HS-5 (cell line): ENCODE measurements at regions not wholly inside any gene's neighbourhood (a gene's known extent, or its start where the extent isn't known, plus 50 kb on each side); places are given as distances from the start of the nearest gene placed in this dataset.
"Not testable (repeated sequence)": the region's sequence is repeated elsewhere in the genome, so short reads cannot be mapped to it uniquely, and the experiment has no call there.

Experiments used
- DNase-seq: peaks from one replicate; pipeline ENCODE4 v3.0.0-alpha.2; 2012; ENCODE audit warnings: low read depth

- DNase-seq = no peak
Observed at GRCh38 chr5:38148021-38148625, 110.2 kb upstream of the EGFLAM start.

- DNase-seq = no peak
Observed at GRCh38 chr5:38143384-38143783, 115.0 kb upstream of the EGFLAM start.

DNA sequence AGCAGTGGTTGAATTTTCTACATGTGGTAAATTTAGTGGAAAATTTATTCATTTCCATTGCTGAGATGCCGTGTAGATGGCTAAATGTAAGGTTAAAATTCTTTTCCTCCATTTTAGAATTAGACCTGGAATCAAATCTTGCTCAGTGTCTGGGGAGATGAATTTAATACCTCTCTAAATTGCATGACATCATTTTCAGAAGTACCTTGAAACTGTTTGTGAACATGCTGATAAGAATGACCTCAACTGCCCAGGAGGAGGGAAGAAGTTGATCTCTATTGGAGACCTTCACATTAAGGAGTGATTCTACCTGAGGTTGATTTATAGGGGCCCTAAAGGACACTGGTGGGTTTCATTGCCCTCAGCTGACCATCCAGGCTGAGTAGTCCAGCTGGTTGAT lies 116.7 kb upstream of the EGFLAM start:
- DNase-seq = no peak

DNA sequence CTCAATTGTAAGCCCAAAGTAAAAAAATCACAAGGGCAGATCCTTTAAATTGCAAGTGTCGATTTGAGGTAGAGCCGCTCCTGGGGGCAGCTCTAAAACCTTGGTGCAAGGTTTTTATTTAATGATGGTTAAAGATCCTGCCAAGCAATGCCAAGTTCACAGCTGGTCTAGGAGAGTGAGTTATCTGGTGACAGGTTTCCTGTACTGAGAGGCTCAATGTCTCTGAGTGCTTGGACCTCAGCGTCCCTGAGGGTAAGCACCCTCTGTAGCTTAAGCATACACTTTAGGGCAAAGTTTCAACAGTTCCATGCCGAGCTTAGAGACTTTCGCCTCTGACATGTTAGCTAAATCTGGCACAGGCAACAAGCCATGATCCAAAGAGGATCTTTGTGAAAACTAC lies 119.8 kb upstream of the EGFLAM start:
- DNase-seq = no peak

GRCh38 chr5:38135486-38136039 lies 122.8 kb upstream of the EGFLAM start:
- no peak for DNase-seq

GRCh38 chr5:38134810-38135209 lies 123.5 kb upstream of the EGFLAM start:
- no peak for DNase-seq

DNA sequence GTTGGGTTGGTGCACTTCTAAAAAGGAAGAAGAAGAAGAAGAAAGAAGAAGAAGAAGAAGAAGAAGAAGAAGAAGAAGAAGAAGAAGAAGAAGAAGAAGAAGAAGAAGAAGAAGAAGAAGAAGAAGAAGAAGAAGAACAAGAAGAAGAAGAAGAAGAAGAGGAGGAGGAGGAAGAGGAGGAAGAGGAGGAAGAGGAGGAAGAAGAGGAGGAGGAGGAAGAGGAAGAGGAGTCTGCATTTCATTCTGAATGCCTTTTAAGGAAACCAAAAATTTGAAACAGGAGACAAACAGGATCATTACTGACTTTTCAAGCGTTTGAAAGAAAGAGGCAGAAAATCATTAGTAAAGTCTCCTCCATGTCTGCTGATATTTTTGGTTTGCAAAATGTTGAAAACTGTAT lies 124.1 kb upstream of the EGFLAM start:
- not testable (repeated sequence) for DNase-seq

DNA sequence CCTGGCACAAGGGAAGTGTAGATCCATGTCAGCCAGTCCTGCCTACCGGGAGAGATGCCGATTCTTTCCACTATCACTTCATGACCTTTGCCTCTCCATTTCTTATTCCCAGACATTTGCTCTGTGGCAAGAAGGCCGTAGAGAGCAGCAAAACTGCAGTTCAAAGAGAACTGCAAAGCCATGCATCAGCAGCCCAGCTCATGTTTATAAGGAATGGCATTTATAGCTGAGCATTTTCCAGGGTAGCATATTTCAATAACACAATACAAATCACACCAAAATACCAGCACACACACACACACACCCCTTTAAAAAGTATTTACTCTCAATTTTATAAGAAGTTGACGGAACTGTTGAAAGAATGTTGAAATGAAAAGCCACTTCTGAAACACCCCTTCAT lies 126.7 kb upstream of the EGFLAM start:
- no peak for DNase-seq

DNA sequence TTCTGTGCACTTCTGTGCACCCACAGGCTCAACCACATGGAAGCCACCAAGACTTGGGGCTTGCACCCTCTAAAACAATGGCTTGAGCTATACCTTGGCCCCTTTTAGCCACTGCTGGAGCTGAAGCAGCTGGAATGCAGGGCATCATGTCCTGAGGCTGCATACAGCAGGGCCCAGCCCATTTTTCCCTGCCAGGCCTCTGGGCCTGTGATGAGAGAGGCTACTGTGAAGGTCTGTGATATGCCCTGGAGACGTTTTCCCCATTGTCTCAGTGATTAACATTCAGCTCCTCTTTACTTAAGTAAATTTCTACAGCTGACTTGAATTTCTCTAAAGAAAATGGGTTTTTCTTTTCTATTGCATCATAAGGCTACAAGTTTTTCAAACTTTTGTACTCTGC lies 134.0 kb upstream of the EGFLAM start:
- DNase-seq = no peak

- DNase-seq = no peak
Observed at GRCh38 chr5:38121420-38121819, 136.9 kb upstream of the EGFLAM start.

DNA sequence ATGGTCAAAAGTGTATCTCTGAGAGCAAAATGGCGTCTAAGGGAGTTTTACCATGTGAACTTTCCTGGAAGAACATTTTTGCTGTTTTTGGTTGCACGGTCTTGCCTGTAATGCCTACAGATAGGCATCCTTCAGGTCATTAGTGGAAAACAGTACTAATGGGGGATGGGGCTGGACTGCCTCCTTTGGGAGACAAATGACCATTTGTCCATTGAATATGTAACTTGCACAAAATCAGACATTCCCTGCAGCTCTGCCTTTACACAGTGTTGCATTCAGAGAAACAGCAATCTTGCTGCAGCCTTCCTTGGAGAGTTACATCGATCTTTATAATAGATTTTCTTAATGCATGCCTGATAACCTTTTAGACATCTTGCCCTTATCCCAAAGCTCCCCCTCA lies 138.5 kb upstream of the EGFLAM start:
- DNase-seq = no peak

DNA sequence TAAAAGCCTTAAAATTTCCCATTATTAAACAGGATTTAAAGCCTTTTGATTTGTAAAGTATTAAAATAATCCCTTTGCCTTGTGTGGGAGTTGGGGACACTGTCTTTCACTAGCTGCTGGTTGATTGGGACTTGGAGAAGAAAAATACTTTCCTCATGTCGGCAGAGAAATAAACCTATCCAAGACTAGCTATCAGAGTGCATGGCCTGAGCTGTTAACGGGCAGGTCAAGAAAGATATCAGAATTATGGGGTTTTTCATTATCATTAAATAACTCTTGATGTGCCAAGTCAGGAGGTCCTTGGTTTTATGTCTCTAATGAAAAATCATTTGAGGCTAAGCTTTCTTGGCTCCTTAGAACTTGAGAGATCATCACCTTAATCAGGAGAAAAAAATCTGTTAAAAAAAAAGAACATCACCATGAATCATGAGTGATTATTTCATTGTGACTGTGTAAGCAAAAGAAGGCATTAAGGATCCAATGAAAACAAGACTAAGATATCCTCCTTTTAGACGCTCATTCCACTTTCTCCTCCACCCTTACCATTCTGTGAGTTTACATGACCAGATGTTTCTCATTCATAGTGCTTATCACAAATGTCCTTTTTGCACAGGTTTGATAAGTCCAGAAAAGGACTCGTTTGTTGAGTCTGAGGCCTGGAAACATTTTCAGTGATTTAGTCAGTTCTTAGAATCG lies 140.4 kb upstream of the EGFLAM start:
- no peak for DNase-seq

GRCh38 chr5:38115318-38115827 lies 143.0 kb upstream of the EGFLAM start:
- DNase-seq = no peak

DNA sequence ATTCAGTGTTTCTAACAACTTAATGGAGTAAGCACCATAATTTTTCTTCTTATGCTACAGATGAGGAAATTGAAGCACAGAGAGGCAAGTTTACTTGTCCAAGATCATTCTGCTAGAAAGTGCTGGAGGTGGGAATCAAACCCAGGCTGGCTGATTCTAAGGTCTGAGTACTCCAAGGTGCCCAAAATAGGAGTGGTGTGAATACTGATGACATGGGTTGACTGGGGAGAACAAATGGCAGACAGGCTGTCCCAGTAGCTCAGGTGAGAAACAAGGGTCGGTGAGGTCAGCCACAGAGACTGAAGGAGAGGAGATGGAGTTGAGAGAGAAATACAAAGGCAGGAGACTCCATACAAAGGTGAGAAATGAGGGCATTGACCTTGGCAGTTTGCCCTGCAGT lies 144.5 kb upstream of the EGFLAM start:
- DNase-seq = no peak

DNA sequence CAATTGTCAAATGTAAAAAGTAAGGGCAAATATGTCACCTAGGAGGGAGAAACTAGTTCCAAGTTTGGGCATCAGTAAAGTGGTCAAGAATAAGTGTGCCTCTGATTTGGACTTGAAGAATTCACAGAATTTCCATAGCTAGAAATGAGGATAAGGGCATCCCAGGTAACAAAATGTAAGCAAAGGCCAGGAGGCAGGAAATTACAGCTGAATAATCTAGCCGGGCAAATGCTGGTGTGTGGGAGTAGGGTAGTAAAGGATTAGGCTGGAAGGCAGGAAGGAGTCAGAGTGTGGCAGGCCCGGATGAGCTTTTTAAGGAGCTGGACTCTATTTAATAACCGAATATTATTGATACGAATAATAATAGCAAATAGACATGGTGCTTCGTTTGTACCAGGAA lies 144.9 kb upstream of the EGFLAM start:
- DNase-seq = no peak

- DNase-seq = no peak
Observed at GRCh38 chr5:38112938-38113337, 145.4 kb upstream of the EGFLAM start.

GRCh38 chr5:38110130-38110529 lies 148.2 kb upstream of the EGFLAM start:
- DNase-seq = no peak

- DNase-seq = no peak
Observed at GRCh38 chr5:38107096-38107495, 151.3 kb upstream of the EGFLAM start.

DNA sequence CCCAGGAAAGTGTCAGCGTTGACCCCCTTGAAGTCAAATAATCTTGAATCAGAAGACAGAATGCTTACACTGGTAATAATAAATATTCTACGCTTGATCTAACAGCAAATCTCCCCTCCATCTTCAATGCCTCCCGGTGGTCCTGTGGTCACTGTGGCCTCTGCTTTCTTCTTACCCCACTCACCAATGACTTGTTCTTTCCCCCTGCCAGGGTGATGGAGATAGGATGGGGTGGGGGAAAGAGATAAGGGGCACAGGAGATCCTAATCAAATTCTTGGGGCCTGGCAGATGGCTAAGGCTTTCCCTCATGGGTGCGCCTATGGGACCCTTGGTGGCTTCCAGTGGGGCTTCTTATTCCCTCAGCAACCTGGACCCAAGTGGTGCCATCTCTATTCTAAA lies 152.6 kb upstream of the EGFLAM start:
- DNase-seq = no peak

DNA sequence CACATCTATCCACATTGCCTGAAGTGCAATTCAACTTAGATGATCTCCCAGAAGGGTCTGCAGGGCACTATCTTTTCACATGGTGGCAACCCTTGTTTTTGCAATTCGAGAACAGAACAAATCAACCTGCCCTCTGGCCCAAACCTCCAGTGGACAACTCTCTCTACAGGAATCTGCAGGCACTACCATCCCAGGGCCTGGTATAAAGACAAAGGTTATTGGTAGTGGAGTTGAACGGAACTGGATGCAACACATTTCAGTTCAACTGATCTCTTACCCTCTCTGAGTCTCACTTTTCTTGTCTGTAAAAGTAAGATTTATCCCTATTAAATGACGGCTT lies 153.2 kb upstream of the EGFLAM start:
- DNase-seq = no peak

GRCh38 chr5:38104497-38105230 lies 153.7 kb upstream of the EGFLAM start:
- no peak for DNase-seq

DNA sequence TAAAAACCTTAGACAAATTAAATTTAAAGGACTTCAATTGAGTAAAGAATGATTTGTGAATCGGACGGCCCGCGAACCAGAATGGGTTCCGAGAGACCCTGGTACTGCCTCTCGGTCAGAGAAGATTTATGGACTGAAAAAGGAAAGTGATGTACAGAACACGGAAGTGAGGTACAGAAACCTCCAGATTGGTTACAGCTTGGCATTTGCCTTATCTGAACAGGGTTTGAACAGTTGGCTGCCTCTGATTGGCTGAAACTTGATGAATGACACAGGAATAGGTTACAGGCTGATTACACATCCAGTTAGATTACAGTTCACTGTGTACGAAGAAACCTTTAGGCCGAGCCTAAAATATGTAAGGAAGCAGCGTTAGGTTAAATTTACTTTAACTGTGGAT lies 156.5 kb upstream of the EGFLAM start:
- DNase-seq = no peak
